Lung microvascular endothelial cell (primary cell): ENCODE measurements at regions not wholly inside any gene's neighbourhood (a gene's known extent, or its start where the extent isn't known, plus 50 kb on each side); places are given as distances from the start of the nearest gene placed in this dataset.
"Not testable (repeated sequence)": the region's sequence is repeated elsewhere in the genome, so short reads cannot be mapped to it uniquely, and the experiment has no call there.

ENCODE experiments used
- DNase-seq, 2 donors: peaks; one replicate each; pipeline versions ENCODE4 v3.0.0 to v3.0.0-alpha.2; 2010; ENCODE audit warnings: low read depth in 2 of 2

DNA sequence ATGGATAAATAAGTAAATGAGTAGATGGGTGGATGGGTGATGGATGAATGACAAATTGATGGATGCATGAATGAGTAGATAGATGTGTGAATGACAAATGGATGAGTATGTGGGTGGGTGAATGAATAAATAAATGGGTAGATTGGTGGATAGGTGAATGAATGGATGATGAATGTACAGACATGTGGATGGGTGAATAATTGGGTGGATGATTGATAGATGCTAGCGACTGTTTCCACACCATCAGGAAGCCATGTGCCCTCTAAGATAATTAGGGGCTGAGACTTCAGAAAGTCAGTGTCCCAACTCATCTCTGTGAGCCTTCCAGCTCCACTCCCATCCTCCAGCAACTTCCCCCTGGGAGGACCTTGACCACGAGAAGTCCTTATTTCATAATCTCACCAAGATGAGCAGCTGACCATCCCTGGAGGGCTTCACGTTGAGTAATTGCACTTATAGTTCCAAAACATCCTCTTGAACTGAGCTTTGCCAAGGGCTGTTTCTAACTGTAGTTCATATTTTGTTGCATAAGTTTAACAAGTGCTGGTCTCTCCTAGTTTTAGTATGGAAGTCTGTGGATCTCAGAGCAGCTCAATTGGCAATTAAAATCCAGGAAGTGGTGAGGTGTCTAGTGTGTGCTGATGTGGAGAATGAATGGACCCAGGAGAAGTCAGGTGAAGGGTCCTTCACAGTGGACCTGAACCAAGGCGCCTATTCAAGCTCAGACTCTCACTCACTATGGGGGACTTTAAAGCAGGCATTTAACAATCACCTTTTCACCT is 295.7 kb downstream of the ADGRD1 start:
- no peak for DNase-seq

GRCh38 chr12:131250028-131250950 is 296.6 kb downstream of the ADGRD1 start:
- DNase-seq, result no peak

- no peak for DNase-seq
Observed at GRCh38 chr12:131250951-131251315, 297.2 kb downstream of the ADGRD1 start.

- DNase-seq, result peak in 1 of 2 donors; percentile 17
Observed at GRCh38 chr12:131251336-131252101, 297.8 kb downstream of the ADGRD1 start.

GRCh38 chr12:131253376-131254026 is 299.8 kb downstream of the ADGRD1 start:
- no peak for DNase-seq

DNA sequence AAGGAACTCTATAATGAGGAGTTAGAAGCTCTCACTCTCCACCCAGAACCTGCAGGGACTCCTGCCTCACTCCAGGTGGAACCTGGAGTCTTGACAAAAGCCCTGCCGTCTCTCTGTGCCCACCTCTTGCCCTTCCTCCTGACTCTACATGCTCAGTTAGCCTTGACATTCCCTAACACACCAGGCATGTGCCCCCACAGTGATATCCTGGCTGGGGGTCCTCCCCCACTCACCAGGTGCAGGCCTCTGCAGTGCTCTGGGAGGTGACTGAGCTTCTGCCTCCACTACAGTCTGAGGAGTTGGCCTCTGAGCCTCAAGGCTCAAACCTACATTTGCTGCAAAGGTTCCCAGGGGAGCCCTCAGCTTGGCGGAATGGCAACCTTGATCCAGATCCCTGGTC is 300.7 kb downstream of the ADGRD1 start:
- DNase-seq, result no peak

GRCh38 chr12:131258398-131258797 is 304.7 kb downstream of the ADGRD1 start:
- no peak for DNase-seq

DNA sequence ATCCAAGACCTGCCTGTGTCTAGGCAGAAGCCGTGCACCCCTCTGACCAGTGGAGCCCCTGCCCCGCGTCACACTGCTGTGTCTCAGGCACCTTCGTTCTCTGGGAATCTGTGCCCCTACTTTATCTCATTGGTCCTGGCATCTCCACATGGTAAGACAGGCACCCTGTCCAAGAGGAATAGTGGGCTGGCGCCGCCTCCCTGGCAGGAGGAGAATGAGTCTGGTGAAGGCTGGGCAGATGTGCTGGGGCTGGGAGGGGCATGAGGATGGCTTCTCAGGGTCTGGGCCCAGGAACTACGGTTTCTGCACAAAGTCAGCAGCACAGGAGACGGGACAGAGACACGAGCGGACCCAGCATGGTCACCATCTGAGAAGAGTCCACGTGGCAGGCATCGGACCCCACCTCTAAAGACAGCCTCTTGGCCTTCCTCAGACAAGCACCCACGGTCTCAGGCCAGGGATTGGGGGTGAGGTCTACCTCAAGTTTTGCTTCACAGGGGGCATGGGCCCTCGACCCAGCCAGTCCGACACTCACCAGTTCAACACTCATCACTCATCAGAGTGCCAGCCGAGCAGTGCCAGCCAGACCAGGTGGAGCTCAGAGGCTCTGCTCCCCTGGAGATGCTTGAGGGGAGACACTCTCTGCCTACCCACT is 306.7 kb downstream of the ADGRD1 start:
- DNase-seq, result no peak

DNA sequence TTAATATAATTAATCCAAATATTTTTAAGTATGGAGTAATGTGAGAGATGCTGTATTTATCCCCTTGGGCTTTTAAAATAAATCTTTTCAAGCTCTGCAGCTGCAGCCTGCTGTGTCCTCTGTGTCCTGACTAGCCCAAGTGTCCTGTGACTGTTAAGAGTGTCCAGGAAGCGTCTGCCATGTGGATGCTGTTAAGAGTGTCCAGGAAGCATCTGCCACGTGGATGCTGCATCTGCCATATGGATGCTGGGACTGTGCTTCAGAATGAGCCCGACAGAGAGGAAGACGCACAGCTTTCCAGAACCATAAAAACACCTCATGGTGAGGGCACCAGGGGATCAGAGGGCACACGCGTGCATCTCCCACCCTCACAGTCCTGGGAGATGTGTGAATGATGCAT is 307.2 kb downstream of the ADGRD1 start:
- DNase-seq, result peak in 1 of 2 donors; percentile 19

DNA sequence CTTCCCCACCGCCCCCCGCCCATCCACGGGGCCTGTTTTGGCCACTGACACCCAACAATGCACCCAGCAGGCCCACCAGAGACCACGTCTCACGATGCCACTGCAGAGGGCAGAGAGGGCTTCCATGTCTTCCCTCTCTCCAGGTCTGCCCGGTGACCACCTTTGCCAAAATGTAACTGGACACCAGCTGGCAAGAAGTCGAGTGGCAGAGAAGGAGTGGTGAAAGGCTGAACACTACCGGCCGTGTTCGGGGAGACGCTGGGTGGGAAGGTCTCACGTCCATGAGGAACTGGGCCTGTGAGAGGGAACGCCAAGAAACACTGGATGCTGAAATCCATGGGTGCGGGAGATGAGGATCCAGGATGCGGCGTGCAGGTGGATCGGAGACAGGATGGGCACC is 308.2 kb downstream of the ADGRD1 start:
- no peak for DNase-seq

DNA sequence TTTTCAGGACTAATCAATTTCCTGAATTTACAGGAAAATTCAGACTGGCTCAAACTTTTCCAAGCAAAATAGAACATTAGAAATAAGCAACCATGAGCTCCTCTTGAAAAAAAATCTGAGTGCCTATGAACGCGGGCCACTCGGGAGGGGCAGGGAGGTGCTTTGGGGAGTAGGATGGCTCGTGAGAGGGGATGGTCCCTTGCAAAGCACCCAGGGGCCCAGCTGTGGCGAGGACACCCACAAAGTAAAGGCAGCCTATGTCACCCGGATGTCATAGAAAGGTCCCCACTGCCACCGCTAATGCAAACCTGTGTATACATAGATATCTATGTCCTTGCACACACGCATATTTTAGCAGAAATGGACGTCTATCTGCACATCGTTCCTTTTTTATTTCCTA is 309.9 kb downstream of the ADGRD1 start:
- DNase-seq, result no peak

- DNase-seq, result peak in 1 of 2 donors; percentile 65
Observed at GRCh38 chr12:131264635-131265034, 310.9 kb downstream of the ADGRD1 start.

DNA sequence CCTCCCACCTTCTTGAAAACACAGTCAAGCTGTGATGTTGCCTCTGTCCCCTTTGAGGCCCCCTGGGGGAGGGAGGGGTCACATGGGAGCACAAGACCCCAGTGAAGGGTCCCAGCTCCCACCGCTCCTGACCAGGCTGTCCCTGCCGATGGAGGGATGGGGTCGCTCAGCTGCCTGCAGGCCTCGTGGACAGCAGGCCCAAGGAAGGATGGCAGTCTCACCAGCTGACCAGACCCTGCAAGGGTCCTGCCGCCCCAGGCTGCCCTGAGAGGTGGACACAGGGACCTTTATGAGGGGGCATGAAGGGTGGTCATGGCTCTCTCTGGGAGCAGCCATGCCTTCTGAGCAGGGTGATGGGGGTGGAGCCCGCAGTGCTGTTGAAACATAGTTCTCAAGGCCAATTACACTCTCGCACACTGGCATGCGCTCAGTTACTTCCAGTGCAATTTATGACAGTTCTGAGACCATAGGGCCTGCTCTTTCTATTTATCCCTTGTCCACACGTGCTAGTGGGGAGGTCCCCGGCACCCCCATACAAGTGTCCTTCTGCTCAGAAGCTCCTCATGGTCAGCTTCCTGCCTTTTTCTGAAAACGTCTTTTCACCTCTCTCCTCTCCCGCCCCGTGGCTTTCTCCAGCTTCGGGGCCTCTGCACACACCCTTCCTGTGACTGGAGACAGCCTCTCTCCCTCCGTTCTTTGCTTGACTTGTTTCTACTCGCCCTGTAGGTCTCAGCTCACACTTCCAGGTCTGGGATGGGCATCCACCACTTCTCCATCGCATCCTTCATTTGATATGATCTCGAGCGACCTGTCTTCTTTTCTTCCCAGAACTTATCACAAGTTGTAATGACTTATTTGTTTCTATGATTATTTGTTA is 313.1 kb downstream of the ADGRD1 start:
- no peak for DNase-seq

DNA sequence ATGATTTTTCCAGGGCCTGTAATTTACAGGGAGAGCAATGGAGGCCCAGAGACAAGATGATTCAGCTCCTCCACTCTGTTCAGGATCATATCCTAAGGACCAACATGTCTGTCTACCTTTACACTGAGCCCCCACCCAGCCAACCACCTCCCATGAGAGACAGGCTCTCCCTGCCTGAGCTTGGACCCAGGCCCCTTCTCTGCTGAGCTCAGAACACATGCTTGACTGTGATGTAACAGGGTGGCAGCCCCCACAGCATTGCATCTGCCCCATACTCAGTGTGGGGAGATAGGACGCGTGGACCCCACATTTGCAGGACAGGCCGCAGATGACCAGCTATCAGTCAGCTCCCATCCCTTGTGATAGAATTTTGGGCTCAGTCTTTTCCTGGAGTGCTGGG is 313.9 kb downstream of the ADGRD1 start:
- DNase-seq, result no peak

DNA sequence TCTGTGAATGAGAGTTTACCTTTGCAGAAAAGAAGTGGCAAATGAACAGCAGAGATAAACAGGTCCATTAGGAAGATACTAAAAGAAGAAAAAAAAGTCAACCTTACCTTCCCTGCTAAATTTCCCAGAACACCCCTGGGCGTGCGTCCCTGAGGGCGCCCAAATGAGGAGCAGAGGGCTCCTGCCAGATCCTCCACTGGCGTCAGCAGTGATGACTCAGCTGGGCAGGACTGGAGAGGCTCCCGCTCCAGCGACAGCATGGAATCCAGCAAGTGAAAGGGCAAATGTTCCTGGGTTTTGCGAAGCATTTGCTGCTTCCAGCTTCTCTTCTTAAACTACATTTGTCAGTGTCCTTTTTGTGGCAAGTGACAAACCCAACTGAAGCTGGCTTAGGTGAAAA is 314.4 kb downstream of the ADGRD1 start:
- peak in 1 of 2 donors; percentile 40 for DNase-seq

- not testable (repeated sequence) for DNase-seq
Observed at GRCh38 chr12:131268571-131268970, 314.9 kb downstream of the ADGRD1 start.

DNA sequence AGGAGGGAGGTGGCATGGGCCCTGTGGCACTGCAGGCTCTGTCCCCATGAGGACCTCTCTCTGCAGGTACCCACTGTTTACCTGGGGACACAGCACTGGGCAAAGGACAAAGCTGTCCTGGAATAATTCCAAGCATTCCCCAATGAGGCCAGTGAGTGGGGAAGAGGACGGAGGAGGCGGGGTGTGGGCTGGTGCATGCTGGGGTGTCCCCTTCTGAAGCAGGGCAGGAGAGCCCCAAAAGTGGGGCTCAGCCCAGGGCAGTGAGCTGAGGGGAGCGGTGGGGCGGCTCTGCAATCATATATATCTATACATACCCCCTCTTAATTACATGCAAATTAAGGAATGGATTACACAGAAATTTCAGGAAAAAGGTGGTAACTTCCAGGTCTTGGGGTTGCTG is 315.8 kb downstream of the ADGRD1 start:
- no peak for DNase-seq

- not testable (repeated sequence) for DNase-seq
Observed at GRCh38 chr12:131269977-131270376, 316.3 kb downstream of the ADGRD1 start.

DNA sequence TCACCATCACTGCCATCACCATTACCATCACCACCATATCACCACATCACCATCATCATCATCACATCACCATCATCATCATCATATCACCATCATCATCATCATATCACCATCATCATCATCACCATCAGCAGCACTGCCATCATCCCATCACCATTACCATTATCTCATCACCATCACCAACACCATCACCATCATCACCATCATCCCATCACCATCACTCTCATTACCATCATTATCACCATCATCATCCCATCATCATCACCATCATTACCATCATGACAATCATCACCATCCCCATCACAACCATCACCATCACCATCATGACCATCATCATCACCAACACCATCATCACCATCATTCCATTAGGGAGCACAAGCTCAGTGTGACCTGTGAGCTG is 318.0 kb downstream of the ADGRD1 start:
- no peak for DNase-seq

- not testable (repeated sequence) for DNase-seq
Observed at GRCh38 chr12:131272283-131272814, 318.6 kb downstream of the ADGRD1 start.
